ENCODE measurements at regions not wholly inside any gene's neighbourhood (a gene's known extent, or its start where the extent isn't known, plus 50 kb on each side); places are given as distances from the start of the nearest gene placed in this dataset.

DNA sequence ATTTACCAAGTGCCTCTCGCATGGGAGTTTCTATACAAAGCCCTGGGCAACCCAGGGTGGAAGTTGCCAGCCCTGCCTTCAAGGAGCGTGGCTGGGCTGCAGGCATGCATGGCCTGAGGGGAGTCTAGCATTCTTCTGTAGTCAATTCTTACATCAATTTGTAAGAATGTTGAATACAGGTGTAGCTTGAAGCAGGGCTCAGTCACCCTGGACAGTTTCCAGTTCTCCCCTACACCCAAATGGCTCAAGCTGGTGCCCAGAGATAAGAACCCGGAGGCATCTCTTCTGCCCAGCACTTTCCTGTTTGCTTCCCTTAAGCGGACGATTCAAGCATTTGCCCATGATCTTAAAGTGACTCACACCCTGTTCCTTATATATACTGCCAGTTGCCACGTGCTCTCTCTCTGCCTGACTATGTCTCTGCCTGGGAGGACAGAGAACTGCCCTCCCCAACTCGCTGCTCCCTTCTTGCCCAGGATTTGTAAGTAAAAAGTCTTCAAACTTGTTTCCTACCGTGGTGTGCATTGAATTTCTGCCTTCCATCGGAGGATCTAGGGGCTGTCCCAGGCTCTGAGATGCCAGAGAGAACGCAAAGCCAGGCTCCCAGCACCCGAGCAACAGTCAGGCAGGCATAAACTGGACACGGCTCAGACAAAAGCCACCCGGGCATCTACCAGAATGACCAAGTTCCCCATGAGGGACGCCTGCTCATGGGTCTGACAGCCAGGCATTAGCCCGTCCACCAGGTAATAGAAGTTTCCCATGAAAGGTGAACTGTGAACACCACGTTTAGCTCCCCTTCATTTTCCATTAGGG, 50.9 kb upstream of the AJAP1 start:
- H3K9me3 Mint-ChIP-seq (ENCODE audit: unreplicated experiment) = peaks cover 3% of the 10 kb centered on the region
- Histone ChIP-seq H3K4me2 (ENCODE audit: low read length) (no peak overlapping the region), H3K27ac (ENCODE audit: low read depth, low read length) (no peak overlapping the region), H3K9me3 (ENCODE audit: insufficient read depth, low read depth, low read length) (no peaks in the 10 kb centered on the region), H2AFZ (ENCODE audit: low read depth, low read length) (no peak overlapping the region), H3K9ac (ENCODE audit: low read length) (no peak overlapping the region), H4K20me1 (ENCODE audit: insufficient read depth, low read length) (no peaks in the 10 kb centered on the region), H3K4me3 (ENCODE audit: insufficient read depth, low read depth, low read length) (no peak overlapping the region), H3K36me3 (ENCODE audit: insufficient read depth, low read length) (no peaks in the 10 kb centered on the region), H3K4me1 (ENCODE audit: insufficient read depth, low read length) (no peaks in the 10 kb centered on the region), H3K79me2 (ENCODE audit: insufficient read depth, low read length) (no peaks in the 10 kb centered on the region), H3K27me3 (ENCODE audit: insufficient read depth, low read length) (no peaks in the 10 kb centered on the region)
- H3K36me3 Mint-ChIP-seq (ENCODE audit: low read depth, unreplicated experiment) = no peaks in the 10 kb centered on the region
- no peak overlapping the region for H3K27ac Mint-ChIP-seq (ENCODE audit: unreplicated experiment)
- DNase-seq (ENCODE audit: low read depth) (no peak), FAIRE-seq (no peak)
- H3K4me1 Mint-ChIP-seq (ENCODE audit: low read depth, unreplicated experiment) = peaks cover 7% of the 10 kb centered on the region
- TF ChIP-seq, protein P1, sequence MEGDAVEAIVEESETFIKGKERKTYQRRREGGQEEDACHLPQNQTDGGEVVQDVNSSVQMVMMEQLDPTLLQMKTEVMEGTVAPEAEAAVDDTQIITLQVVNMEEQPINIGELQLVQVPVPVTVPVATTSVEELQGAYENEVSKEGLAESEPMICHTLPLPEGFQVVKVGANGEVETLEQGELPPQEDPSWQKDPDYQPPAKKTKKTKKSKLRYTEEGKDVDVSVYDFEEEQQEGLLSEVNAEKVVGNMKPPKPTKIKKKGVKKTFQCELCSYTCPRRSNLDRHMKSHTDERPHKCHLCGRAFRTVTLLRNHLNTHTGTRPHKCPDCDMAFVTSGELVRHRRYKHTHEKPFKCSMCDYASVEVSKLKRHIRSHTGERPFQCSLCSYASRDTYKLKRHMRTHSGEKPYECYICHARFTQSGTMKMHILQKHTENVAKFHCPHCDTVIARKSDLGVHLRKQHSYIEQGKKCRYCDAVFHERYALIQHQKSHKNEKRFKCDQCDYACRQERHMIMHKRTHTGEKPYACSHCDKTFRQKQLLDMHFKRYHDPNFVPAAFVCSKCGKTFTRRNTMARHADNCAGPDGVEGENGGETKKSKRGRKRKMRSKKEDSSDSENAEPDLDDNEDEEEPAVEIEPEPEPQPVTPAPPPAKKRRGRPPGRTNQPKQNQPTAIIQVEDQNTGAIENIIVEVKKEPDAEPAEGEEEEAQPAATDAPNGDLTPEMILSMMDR (IDR thresholded peaks at IDR 0.05; ENCODE audit: insufficient read depth, low read depth, low read length) = no peak
- TF ChIP-seq EZH2 (IDR thresholded peaks at IDR 0.05; ENCODE audit: insufficient read depth, low read length) = no peak
- no peak overlapping the region for H3K4me3 Mint-ChIP-seq (ENCODE audit: unreplicated experiment)
- H3K27me3 Mint-ChIP-seq (ENCODE audit: low read depth, unreplicated experiment) = peaks cover 48% of the 10 kb centered on the region
